Posterior vena cava (tissue), 2 donors: ENCODE measurements at regions not wholly inside any gene's neighbourhood (a gene's known extent, or its start where the extent isn't known, plus 50 kb on each side); places are given as distances from the start of the nearest gene placed in this dataset.

Experiments
- DNase-seq: peaks from one replicate; pipeline ENCODE4 v3.0.0-alpha.2; 2020; ENCODE audit warnings: low spot score
- intact Hi-C, 2 donors: fragments of 100-400 bp; cut with DNase I; formaldehyde crosslinking; loops; one replicate each; pipeline versions ENCODE4 v1.14.1 to v1.14.2; 2022 to 2023
- donor health status: DM: yes; HTN: yes; CAD: no.
- donor health status: DM: yes; HTN: yes; CAD: no.

DNA sequence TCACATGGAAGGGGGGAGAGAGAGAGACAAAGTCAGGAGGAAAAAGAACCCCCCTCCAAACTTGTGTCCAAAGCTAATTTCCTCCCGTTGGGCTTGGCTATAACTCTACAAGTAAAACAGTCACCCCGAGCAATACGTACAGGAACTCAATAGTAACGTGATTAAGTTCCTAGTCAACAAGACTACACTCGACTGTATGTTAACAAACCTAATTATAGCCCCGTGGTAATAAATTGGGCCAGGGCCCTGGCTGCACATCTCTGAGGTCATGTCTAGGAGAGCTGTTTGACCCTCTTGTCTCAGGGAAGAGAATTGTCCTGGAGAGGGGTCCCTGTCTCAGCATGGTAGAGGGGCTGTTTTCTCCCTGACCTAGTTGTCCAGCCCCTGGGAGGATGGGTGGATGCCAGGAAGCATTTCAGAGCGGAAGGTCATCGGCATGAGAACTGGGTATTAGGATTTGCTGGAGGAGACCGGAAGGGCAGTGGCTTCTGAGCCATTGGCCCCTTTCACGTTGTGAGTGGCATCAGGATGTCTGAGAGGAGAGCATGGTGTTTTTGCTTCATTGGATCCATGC is 60.2 kb upstream of the COMTD1 start:
- intact Hi-C loops: no loop called here
- no peak for DNase-seq

DNA sequence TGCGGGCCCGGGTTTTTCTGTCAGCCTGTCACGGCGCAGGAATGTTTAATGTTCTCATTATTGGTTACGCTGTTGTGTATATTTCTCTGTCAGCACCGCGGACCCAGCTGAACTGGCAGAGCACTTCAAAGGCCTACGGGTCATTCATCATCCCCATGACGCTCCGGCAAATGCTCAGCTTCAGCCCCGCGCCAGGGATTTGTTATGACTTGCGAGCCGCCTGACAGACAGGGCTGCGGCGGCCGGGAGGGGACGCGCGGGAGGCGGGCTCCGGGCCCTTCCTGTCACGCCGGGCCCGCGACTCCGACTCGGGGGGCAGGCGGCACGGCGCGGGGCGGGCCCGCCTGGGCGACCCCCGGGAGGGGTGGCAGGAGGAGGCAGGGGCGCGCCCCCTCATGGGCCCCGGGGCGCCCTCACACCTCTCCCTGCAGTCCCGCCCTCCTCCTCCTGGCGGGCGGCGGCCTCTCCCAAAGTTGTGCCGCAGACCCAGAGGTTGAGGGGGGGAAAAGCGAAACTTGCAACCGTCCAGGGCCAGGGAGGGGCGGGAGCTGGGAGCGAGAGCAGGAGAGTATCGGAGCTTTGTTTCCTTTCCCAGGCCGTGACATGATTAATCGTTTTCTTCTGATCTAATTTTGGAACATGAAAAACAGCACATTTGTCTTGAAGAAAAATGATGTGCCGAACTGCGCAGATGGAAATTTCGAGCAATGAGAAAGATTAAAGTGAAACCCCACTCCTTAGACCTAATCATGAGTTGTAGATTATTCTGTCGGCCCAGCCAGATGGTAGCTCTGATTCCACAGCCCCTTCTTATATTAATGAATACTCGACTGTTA is 59.3 kb upstream of the COMTD1 start:
- peak; percentile 94 for DNase-seq
- intact Hi-C loops: no loop called here

DNA sequence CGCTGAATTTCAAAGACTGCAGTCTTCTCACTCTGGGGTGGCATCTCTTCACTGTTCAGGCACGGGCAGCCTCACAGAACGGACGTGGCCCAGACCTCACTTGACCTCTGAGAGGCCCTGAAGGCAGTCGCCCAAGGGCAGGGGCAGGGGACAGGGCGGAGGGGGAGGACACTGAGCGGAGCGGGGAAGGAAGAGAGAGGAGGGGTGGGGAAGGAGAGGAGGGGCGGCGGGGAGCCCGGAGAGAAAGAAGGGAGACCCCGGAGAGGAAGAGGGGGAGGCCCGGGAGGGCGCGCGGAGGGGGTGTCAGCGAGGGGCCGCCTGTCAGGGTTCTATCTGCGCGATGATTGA is 58.7 kb upstream of the COMTD1 start:
- intact Hi-C loops: no loop called here
- DNase-seq: no peak

DNA sequence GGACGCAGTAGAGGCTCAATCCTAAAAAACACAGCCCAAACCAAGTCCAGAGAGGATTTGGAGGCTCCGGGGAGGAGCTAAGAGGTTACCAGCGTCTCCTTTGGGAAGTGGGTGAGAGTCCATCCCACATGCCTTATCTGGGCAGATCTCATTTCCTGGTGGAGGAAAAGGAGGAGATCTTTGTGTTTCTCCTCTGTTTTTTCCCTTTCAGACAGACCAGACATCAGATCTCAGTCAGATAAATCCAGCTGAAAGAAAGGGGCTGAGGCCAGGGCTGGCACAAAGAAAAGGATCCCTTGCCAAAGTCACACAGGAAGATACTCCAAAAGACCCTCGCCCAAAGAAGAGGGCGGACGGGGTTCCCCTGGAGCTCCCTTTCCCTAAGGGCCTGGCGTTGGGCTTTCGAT is 58.3 kb upstream of the COMTD1 start:
- intact Hi-C loops: no loop called here
- no peak for DNase-seq

DNA sequence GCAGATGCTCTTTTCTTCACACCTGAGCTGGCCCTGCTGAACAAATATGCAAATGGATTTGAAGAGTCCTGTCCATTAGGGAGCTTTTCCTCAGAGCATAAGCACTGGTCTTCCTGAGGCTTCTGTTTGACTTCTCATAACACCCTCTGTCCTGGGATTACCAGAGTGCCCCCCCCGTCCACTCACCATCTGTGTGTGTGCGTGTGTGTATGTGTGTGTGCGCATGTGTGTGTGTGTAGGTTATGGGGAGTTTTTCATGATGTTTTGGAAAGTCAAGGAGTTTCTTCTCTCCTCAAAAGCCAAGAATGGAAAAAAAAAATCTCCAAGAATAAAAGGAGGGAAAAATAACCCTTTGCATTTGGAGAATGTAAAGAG is 57.7 kb upstream of the COMTD1 start:
- intact Hi-C loops: no loop called here
- DNase-seq: no peak

DNA sequence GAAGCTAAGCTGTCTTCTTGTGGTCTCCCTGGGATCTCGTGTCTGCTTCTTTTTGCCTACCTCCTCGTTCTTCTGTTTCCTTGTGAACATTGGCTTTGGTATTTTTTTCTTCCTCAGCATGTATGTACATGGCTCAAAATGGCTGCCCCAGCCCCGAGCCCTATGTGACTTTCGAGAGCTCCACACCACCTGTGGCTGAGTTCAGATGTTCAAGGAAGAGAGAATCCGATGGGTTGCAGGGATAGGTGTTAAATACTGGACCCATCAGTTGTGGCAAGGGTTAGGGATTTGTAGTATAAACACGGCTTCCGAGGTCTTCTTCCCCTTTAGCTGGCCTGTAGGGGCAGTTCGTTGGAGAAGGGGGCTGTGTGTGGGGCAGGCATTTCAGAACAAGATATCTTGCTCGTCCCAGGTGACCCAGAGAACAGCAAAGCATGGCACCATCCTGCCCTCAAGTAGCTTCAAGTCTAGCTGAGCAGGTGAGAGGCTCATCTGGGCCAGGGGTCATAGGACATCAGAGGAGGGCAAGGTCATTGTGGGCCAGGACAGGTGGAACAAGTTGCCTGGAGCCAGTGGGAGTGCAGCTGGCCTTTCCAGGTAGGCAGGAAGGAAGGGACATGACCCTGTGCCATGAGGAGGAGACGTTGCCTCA is 57.2 kb upstream of the COMTD1 start:
- intact Hi-C loops: no loop called here
- DNase-seq: no peak

DNA sequence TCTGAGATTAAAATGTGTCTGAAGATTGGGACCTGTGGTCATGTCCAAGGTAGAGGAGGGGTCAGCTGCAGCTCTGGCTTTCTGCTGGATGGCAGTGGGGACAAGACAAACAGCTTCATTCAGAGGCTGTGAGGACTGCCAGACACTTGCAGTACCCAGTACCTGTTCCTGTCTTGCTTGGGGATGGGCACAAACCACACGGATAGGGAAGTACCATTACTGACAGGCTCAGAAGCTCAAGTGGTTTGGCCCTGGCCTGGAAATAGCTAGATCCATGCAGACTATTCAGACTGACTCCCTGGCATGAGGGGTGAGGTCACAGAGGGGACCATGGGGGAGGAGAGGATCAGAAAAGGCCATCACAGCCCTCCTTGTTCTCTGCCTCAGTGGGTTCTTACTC is 56.0 kb upstream of the COMTD1 start:
- intact Hi-C loops: no loop called here

DNA sequence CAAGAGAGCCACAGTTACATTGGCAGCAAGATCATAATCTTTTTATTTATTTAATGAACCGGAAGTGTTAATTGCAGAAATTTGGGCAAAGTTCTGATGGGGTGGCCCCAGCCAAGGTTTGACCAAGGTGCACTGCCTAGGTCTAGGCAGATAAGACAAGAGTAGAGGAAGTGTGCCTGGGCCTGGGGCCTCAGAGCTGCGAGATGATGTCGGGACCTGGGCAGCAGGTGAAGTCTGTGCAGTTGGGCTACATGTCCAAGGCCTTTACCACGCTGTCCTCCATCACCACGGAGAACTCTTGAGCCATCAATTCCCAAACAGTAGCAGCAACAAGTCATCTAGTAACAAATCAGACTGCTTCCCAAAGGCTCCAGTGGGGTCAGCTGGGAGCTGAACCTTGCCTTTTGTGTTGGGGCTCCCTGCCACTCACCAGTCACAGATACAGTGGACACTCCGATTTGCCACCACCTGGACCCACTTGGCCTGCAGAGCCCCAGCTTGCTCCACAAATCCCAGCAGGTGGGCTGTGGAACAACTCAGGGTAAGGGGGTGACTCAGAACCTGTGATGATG is 52.5 kb upstream of the COMTD1 start:
- intact Hi-C loops: no loop called here
- no peak for DNase-seq

More for the DNA sequence above, 56.0 kb upstream of the COMTD1 start:
- no peak for DNase-seq

DNA sequence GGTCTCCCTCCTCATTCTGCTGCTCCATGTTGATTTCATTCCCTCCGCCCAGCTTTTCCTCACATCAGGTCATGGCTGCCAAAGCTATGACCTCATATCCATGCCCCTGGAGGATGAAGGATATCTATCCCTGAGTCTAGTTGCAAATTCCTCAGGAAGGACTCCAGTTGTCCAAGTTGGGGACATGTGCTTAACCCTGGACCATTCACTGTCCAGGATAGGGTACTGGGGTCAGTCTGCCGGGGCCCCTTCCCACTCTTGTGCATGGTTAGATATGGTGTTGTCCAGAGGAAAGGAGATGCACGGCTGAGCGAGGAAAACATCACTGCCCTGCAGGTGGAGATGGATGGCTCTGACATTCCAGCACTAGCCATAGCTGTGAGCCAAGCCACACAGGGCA is 51.9 kb upstream of the COMTD1 start:
- DNase-seq: no peak
- intact Hi-C loops: no loop called here

DNA sequence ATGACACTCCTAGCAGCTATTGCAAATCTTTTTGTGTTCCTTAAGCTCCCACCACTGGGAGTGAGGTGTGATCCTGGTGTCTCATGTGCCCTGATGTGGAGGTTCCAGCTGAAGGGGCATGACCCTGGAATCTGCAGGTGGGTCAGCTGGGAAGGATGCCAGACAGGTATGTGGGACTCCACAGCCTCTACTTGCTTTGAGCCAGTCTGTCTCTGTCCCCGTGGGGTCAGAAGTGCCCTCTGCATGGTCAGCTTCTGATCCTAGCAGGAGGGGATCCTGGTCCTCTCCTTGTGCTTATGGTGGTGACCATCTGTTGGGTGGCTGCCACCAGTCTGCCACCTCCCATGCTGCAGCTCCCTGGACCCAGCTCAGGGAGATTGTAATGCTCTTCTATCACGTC is 51.1 kb upstream of the COMTD1 start:
- intact Hi-C loops: no loop called here
- DNase-seq: no peak
